HEK293 (cell line): ENCODE measurements at regions not wholly inside any gene's neighbourhood (a gene's known extent, or its start where the extent isn't known, plus 50 kb on each side); places are given as distances from the start of the nearest gene placed in this dataset.

Experiments
- CTCF ChIA-PET: fragments of 350-600 bp; formaldehyde crosslinking; extraction: SDS; loops from one replicate; lab custom pipeline; 2021; ENCODE audit warnings: antibody characterized with exemption; lab: Yijun Ruan, JAX
- POLR2A ChIA-PET: fragments of 300-600 bp; formaldehyde crosslinking; extraction: SDS; loops from one replicate; lab custom pipeline; 2020; ENCODE audit warnings: antibody characterized with exemption, inconsistent platforms; lab: Yijun Ruan, JAX
- H3K27ac ChIP-seq: fragments of 200-500 bp; sonication (Bioruptor generic); 2 replicates; pipeline ENCODE4 v1.5.1; 2014; ENCODE audit warnings: low read depth, low read length, control low read depth, inconsistent platforms; ENCODE audit errors: extremely low read depth
- H3K36me3 ChIP-seq, 2 experiments: fragments of 200-500 bp in 1 of 2; sonication (Bioruptor generic) in 1 of 2; 1 replicate in 1 of 2; 2 replicates in 1 of 2; pipeline ENCODE4 v1.5.1; 2014 to 2017; ENCODE audit warnings: inconsistent platforms in 2 of 2, low read length in 2 of 2; ENCODE audit not compliant: control insufficient read depth in 2 of 2, insufficient read depth in 1 of 2
- H3K4me1 ChIP-seq: fragments of 200-500 bp; sonication (Bioruptor generic); 2 replicates; pipeline ENCODE4 v1.5.1; 2014; ENCODE audit warnings: mild to moderate bottlenecking, low read length, inconsistent platforms; ENCODE audit not compliant: control insufficient read depth, insufficient read depth
- H3K4me3 ChIP-seq: 2 replicates; pipeline ENCODE4 v1.5.1; 2011; ENCODE audit warnings: low read depth, mild to moderate bottlenecking, control low read depth, low read length, moderate library complexity
- H3K9me3 ChIP-seq: fragments of 200-500 bp; sonication (Bioruptor generic); 2 replicates; pipeline ENCODE4 v1.5.1; 2014; ENCODE audit warnings: low read depth, low read length, inconsistent platforms; ENCODE audit not compliant: control insufficient read depth, insufficient read depth
- FEZF1 ChIP-seq: fragments of 450-650 bp; formaldehyde crosslinking; IDR thresholded peaks from 2 replicates; pipeline ENCODE4 v1.5.1; 2016; ENCODE audit warnings: missing biosample characterization, missing genetic modification characterization
- GLIS1 ChIP-seq: fragments of 450-650 bp; formaldehyde crosslinking; IDR thresholded peaks from 2 replicates; pipeline ENCODE4 v1.5.1; 2016; ENCODE audit warnings: missing biosample characterization, missing genetic modification characterization
- SP7 ChIP-seq: fragments of 450-650 bp; formaldehyde crosslinking; IDR thresholded peaks from 2 replicates; pipeline ENCODE4 v1.5.1; 2016; ENCODE audit warnings: missing biosample characterization, missing genetic modification characterization
- ZBTB17 ChIP-seq: fragments of 450-650 bp; formaldehyde crosslinking; IDR thresholded peaks from 2 replicates; pipeline ENCODE4 v1.5.1; 2016; ENCODE audit warnings: missing biosample characterization, missing genetic modification characterization
- ZBTB20 ChIP-seq: fragments of 450-650 bp; formaldehyde crosslinking; IDR thresholded peaks from 2 replicates; pipeline ENCODE4 v1.5.1; 2016; ENCODE audit warnings: missing biosample characterization, missing genetic modification characterization
- ZFP41 ChIP-seq: fragments of 450-650 bp; formaldehyde crosslinking; IDR thresholded peaks from 2 replicates; pipeline ENCODE4 v1.5.1; 2016; ENCODE audit warnings: missing biosample characterization, missing genetic modification characterization, borderline replicate concordance
- ZNF2 ChIP-seq: fragments of 450-650 bp; formaldehyde crosslinking; IDR thresholded peaks from 2 replicates; pipeline ENCODE4 v1.5.1; 2016; ENCODE audit warnings: missing biosample characterization, missing genetic modification characterization
- ZNF23 ChIP-seq: fragments of 450-650 bp; formaldehyde crosslinking; IDR thresholded peaks from 2 replicates; pipeline ENCODE4 v1.5.1; 2016; ENCODE audit warnings: missing biosample characterization, missing genetic modification characterization, borderline replicate concordance
- ZNF335 ChIP-seq: fragments of 450-650 bp; formaldehyde crosslinking; conservative IDR thresholded peaks from 2 replicates; pipeline ENCODE4 v1.5.1; 2016; ENCODE audit warnings: missing biosample characterization, missing genetic modification characterization
- ZNF354C ChIP-seq: fragments of 450-650 bp; formaldehyde crosslinking; IDR thresholded peaks from 2 replicates; pipeline ENCODE4 v1.5.1; 2016; ENCODE audit warnings: missing biosample characterization, missing genetic modification characterization, low read depth, borderline replicate concordance
- ZNF501 ChIP-seq: fragments of 450-650 bp; formaldehyde crosslinking; IDR thresholded peaks from 2 replicates; pipeline ENCODE4 v1.5.1; 2016; ENCODE audit warnings: missing biosample characterization, missing genetic modification characterization
- ZNF629 ChIP-seq: fragments of 450-650 bp; formaldehyde crosslinking; IDR thresholded peaks from 2 replicates; pipeline ENCODE4 v1.5.1; 2017; ENCODE audit warnings: missing biosample characterization, missing genetic modification characterization
- ZNF654 ChIP-seq: fragments of 450-650 bp; formaldehyde crosslinking; IDR thresholded peaks from 2 replicates; pipeline ENCODE4 v1.5.1; 2016; ENCODE audit warnings: low read depth, missing biosample characterization, missing genetic modification characterization
- ZNF664 ChIP-seq: fragments of 450-650 bp; formaldehyde crosslinking; IDR thresholded peaks from 2 replicates; pipeline ENCODE4 v1.5.1; 2016; ENCODE audit warnings: missing biosample characterization, missing genetic modification characterization
- ZNF670 ChIP-seq: fragments of 450-650 bp; formaldehyde crosslinking; IDR thresholded peaks from 2 replicates; pipeline ENCODE4 v1.5.1; 2016; ENCODE audit warnings: missing biosample characterization, missing genetic modification characterization, low read depth
- ZXDB ChIP-seq: fragments of 450-650 bp; formaldehyde crosslinking; IDR thresholded peaks from 2 replicates; pipeline ENCODE4 v1.5.1; 2016; ENCODE audit warnings: missing biosample characterization, missing genetic modification characterization
- TF ChIP-seq, protein P1 (sequence below): fragments of 450-650 bp; formaldehyde crosslinking; IDR thresholded peaks from 2 replicates; pipeline ENCODE4 v1.5.1; 2016; ENCODE audit warnings: missing biosample characterization, missing genetic modification characterization
- TF ChIP-seq, protein P2 (sequence below): fragments of 450-650 bp; formaldehyde crosslinking; IDR thresholded peaks from 2 replicates; pipeline ENCODE4 v1.5.1; 2016; ENCODE audit warnings: missing biosample characterization, missing genetic modification characterization
- TF ChIP-seq, protein P3 (sequence below): fragments of 450-650 bp; formaldehyde crosslinking; IDR thresholded peaks from 2 replicates; pipeline ENCODE4 v1.5.1; 2016; ENCODE audit warnings: missing biosample characterization, missing genetic modification characterization
- TF ChIP-seq, protein P4 (sequence below): fragments of 450-650 bp; formaldehyde crosslinking; IDR thresholded peaks from 2 replicates; pipeline ENCODE4 v1.5.1; 2016; ENCODE audit warnings: missing biosample characterization, missing genetic modification characterization
- TF ChIP-seq, protein P5 (sequence below): sonication (generic); formaldehyde crosslinking; IDR thresholded peaks from 2 replicates; pipeline ENCODE4 v1.8.1; 2022; ENCODE audit warnings: mild to moderate bottlenecking, moderate library complexity, missing genetic modification reagents

DNA sequence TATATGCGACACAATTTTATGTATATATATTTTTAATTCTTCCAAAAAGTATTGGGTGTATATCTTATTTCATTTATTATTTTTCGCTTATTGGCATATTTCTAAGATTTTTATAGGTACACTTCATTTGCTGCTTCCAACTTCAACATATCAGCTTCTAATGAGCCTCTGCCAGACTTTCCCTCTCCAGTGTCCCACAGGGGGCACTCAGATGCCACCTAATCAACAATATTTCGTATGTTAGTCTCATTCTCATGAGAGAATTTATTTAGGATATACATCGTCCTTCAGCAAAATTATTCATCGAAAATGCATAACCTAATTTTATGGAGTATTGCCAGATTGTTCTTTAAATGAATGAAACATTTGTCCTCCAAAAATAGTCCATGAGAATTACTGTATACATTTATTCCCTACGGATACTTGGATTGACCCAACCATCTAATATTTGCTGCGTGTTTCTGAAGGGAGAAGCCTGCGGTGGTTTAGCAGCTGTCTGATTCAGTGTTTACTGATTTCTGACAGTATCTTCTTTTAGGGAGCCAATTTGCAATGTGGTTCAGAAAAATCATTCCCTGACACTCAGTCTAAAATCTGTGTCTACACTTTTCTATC lies 100.6 kb upstream of the SELENOP start (continued):
- TF ChIP-seq, protein P1, sequence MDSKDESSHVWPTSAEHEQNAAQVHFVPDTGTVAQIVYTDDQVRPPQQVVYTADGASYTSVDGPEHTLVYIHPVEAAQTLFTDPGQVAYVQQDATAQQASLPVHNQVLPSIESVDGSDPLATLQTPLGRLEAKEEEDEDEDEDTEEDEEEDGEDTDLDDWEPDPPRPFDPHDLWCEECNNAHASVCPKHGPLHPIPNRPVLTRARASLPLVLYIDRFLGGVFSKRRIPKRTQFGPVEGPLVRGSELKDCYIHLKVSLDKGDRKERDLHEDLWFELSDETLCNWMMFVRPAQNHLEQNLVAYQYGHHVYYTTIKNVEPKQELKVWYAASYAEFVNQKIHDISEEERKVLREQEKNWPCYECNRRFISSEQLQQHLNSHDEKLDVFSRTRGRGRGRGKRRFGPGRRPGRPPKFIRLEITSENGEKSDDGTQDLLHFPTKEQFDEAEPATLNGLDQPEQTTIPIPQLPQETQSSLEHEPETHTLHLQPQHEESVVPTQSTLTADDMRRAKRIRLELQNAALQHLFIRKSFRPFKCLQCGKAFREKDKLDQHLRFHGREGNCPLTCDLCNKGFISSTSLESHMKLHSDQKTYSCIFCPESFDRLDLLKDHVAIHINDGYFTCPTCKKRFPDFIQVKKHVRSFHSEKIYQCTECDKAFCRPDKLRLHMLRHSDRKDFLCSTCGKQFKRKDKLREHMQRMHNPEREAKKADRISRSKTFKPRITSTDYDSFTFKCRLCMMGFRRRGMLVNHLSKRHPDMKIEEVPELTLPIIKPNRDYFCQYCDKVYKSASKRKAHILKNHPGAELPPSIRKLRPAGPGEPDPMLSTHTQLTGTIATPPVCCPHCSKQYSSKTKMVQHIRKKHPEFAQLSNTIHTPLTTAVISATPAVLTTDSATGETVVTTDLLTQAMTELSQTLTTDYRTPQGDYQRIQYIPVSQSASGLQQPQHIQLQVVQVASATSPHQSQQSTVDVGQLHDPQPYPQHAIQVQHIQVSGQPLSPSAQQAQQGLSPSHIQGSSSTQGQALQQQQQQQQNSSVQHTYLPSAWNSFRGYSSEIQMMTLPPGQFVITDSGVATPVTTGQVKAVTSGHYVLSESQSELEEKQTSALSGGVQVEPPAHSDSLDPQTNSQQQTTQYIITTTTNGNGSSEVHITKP (tag by site-specific recombination) = peak; percentile 68
- TF ChIP-seq FEZF1 (no peak), ZNF664 (tag by site-specific recombination) (0 out of 2 replicates have a peak, but pooled peaks have one; percentile 6)
- TF ChIP-seq, all 188 proteins: peak for 4

DNA sequence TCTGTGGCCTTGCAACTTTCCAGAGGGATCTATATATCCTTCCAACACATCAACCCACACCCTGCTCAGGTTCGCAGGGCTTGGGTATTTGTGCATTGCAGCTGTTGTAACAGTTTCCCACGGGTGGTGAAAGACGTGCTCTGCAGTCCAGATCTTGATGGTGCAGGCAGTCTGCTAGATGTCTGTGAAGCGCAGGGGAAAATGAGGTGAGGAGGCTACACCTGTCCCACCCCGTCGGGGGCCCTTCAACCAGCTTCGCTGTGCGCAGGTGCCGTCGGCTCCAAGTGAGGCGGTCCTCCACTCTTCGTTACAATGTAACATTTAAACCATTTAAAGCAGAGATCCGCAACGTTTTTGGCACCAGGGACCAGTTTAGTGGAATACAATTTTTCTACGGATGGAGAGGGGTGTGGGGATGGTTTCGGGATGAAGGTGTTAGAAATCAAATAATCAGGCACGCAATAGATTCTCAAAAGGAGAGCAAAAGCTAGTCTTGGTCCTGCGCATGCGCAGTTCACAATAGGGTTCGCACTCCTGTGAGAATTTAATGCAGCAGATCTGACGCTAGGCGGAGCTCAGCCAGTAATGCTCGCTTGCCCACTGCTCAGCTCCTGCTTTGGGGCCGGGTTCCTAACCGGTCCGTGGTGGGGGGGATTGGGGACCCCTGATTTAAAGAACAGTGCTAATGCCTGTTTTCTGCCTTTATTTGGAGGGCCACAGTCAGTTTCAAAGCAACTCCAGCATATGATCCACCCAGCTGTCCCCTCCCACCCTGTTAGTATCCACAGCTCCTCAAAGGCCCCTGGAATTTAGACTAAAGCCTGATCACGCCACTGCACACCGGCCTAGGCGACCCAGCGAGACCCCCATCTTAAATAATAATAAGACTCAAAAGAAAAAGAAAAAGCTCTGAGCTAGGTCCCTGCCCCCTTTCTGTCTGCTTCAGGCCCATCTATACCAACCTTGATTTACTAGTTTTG lies 97.1 kb upstream of the SELENOP start:
- CTCF ChIA-PET = interaction anchor here (0.5 to 5.2 kb wide), 46 partner anchors 8 to 942 kb away, joined by 3 to 46 read pairs (median 4); partner anchors contain the start of gene NIM1K
- Histone ChIP-seq H3K27ac (no peak overlapping the region), H3K9me3 (no peaks in the 10 kb centered on the region), H3K4me1 (no peaks in the 10 kb centered on the region), H3K4me3 (peak overlapping the region; percentile 40), H3K36me3 (no peaks in the 10 kb centered on the region)
- POLR2A ChIA-PET = interaction anchor here (0.6 to 1.6 kb wide), 11 partner anchors 41 to 404 kb away, joined by 3 to 8 read pairs (median 4); partner anchors contain the start of gene HMGCS1
- TF ChIP-seq ZNF2 = no peak
- TF ChIP-seq, protein P2, sequence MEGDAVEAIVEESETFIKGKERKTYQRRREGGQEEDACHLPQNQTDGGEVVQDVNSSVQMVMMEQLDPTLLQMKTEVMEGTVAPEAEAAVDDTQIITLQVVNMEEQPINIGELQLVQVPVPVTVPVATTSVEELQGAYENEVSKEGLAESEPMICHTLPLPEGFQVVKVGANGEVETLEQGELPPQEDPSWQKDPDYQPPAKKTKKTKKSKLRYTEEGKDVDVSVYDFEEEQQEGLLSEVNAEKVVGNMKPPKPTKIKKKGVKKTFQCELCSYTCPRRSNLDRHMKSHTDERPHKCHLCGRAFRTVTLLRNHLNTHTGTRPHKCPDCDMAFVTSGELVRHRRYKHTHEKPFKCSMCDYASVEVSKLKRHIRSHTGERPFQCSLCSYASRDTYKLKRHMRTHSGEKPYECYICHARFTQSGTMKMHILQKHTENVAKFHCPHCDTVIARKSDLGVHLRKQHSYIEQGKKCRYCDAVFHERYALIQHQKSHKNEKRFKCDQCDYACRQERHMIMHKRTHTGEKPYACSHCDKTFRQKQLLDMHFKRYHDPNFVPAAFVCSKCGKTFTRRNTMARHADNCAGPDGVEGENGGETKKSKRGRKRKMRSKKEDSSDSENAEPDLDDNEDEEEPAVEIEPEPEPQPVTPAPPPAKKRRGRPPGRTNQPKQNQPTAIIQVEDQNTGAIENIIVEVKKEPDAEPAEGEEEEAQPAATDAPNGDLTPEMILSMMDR = peak; percentile 87
- 0 out of 2 replicates have a peak, but pooled peaks have one; percentile 24 for TF ChIP-seq ZNF501 (tag by site-specific recombination)
- no peak for TF ChIP-seq ZNF354C
- TF ChIP-seq ZNF335 (tag by site-specific recombination) = peak; percentile 100
- TF ChIP-seq, protein P3, sequence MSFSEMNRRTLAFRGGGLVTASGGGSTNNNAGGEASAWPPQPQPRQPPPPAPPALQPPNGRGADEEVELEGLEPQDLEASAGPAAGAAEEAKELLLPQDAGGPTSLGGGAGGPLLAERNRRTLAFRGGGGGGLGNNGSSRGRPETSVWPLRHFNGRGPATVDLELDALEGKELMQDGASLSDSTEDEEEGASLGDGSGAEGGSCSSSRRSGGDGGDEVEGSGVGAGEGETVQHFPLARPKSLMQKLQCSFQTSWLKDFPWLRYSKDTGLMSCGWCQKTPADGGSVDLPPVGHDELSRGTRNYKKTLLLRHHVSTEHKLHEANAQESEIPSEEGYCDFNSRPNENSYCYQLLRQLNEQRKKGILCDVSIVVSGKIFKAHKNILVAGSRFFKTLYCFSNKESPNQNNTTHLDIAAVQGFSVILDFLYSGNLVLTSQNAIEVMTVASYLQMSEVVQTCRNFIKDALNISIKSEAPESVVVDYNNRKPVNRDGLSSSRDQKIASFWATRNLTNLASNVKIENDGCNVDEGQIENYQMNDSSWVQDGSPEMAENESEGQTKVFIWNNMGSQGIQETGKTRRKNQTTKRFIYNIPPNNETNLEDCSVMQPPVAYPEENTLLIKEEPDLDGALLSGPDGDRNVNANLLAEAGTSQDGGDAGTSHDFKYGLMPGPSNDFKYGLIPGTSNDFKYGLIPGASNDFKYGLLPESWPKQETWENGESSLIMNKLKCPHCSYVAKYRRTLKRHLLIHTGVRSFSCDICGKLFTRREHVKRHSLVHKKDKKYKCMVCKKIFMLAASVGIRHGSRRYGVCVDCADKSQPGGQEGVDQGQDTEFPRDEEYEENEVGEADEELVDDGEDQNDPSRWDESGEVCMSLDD (tag by site-specific recombination) = 0 out of 2 replicates have a peak, but pooled peaks have one; percentile 19
- peak; percentile 52 for TF ChIP-seq ZBTB20 (tag by site-specific recombination)
- TF ChIP-seq ZXDB = 0 out of 2 replicates have a peak, but pooled peaks have one; percentile 33
- 0 out of 2 replicates have a peak, but pooled peaks have one; percentile 26 for TF ChIP-seq GLIS1 (tag by site-specific recombination)
- TF ChIP-seq, protein P4, sequence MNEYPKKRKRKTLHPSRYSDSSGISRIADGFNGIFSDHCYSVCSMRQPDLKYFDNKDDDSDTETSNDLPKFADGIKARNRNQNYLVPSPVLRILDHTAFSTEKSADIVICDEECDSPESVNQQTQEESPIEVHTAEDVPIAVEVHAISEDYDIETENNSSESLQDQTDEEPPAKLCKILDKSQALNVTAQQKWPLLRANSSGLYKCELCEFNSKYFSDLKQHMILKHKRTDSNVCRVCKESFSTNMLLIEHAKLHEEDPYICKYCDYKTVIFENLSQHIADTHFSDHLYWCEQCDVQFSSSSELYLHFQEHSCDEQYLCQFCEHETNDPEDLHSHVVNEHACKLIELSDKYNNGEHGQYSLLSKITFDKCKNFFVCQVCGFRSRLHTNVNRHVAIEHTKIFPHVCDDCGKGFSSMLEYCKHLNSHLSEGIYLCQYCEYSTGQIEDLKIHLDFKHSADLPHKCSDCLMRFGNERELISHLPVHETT (tag by site-specific recombination) = no peak
- peak; percentile 64 for TF ChIP-seq ZNF654
- no peak for TF ChIP-seq ZNF629 (tag by site-specific recombination)
- peak; percentile 44; the same call in 1 of the 2 replicates for TF ChIP-seq SP7 (tag by site-specific recombination)
- TF ChIP-seq, protein P5, sequence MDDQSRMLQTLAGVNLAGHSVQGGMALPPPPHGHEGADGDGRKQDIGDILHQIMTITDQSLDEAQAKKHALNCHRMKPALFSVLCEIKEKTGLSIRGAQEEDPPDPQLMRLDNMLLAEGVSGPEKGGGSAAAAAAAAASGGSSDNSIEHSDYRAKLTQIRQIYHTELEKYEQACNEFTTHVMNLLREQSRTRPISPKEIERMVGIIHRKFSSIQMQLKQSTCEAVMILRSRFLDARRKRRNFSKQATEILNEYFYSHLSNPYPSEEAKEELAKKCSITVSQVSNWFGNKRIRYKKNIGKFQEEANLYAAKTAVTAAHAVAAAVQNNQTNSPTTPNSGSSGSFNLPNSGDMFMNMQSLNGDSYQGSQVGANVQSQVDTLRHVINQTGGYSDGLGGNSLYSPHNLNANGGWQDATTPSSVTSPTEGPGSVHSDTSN (CRISPR knock-in tag) = 0 out of 2 replicates have a peak, but pooled peaks have one; percentile 44
- no peak for TF ChIP-seq ZNF670
- peak; percentile 50; the same call in 1 of the 2 replicates for TF ChIP-seq ZBTB17 (tag by site-specific recombination)
- no peak for TF ChIP-seq ZNF23 (tag by site-specific recombination)
- no peak for TF ChIP-seq ZFP41 (tag by site-specific recombination)
